K562 (cell line): ENCODE measurements at regions not wholly inside any gene's neighbourhood (a gene's known extent, or its start where the extent isn't known, plus 50 kb on each side); places are given as distances from the start of the nearest gene placed in this dataset.

ENCODE experiments used
- ATAC-seq: fragments of 200-7000 bp; cut with Tn5 transposase; 3 replicates; pipeline ENCODE4 v1.9.1; 2020; ENCODE audit warnings: moderate library complexity
- BruUV-seq: library from RNA; stranded (reverse); fragments of 400-500 nt; replicated peaks from 2 replicates; lab custom pipeline; 2021; lab: Mats Ljungman, UMichigan
- CTCF ChIA-PET: fragments of 300-600 bp; formaldehyde crosslinking; extraction: SDS; loops from one replicate; lab custom pipeline; 2021; ENCODE audit warnings: low intra/inter-chr PET ratio; lab: Yijun Ruan, JAX
- POLR2A ChIA-PET: fragments of 300-600, 350-650 bp; sonication (Branson Sonifier 250); formaldehyde crosslinking; extraction: SDS; loops from one replicate; lab custom pipeline; 2021; ENCODE audit warnings: antibody characterized with exemption, inconsistent platforms; lab: Yijun Ruan, JAX
- DNase-seq, 4 experiments: peaks; one replicate each; pipeline versions ENCODE4 v3.0.0 to v3.0.0-alpha.2; 2011 to 2018; ENCODE audit warnings: low spot score in 3 of 4, mixed read lengths in 3 of 4; ENCODE audit errors: extremely low read depth in 1 of 4
- FAIRE-seq: peaks from 2 replicates; lab custom pipeline; 2011; peaks lifted over from hg19 to GRCh38; lab: Jason Lieb, UNC
- H2AFZ ChIP-seq: 2 replicates; pipeline ENCODE4 v1.6.0; 2011; ENCODE audit warnings: low read depth, low read length, control low read depth, inconsistent platforms
- H3K27ac ChIP-seq: fragments of 200-600 bp; 3 replicates; pipeline ENCODE4 v1.8.0; 2011; ENCODE audit warnings: low read depth, mild to moderate bottlenecking, control low read depth, inconsistent platforms, low read length, moderate library complexity, mixed read lengths; ENCODE audit errors: extremely low read depth
- H3K27me3 ChIP-seq, 2 experiments: fragments of 300-600 bp in 1 of 2; 2 replicates in 1 of 2; 3 replicates in 1 of 2; pipeline versions ENCODE4 v1.6.0 to v1.8.0; 2011; ENCODE audit warnings: inconsistent platforms in 2 of 2, low read length in 2 of 2, mild to moderate bottlenecking in 1 of 2, mixed read lengths in 1 of 2, moderate library complexity in 1 of 2; ENCODE audit not compliant: control insufficient read depth in 2 of 2, insufficient read depth in 2 of 2
- H3K36me3 ChIP-seq: fragments of 300-600 bp; 3 replicates; pipeline ENCODE4 v1.8.0; 2011; ENCODE audit warnings: mild to moderate bottlenecking, low read length, inconsistent platforms; ENCODE audit not compliant: control insufficient read depth, insufficient read depth
- H3K4me1 ChIP-seq, 2 experiments: fragments of 200-600 bp in 1 of 2; replicated peaks in 1 of 2; 2 replicates in 1 of 2; 3 replicates in 1 of 2; pipeline versions ENCODE4 v1.5.1 to v1.8.0; 2011; ENCODE audit warnings: inconsistent platforms in 2 of 2, low read length in 2 of 2, mild to moderate bottlenecking in 1 of 2, mixed read lengths in 1 of 2, moderate library complexity in 1 of 2; ENCODE audit not compliant: control insufficient read depth in 2 of 2, insufficient read depth in 2 of 2
- H3K4me2 ChIP-seq: 2 replicates; pipeline ENCODE4 v1.6.1; 2011; ENCODE audit warnings: low read length, control low read depth, inconsistent platforms, mixed read lengths; ENCODE audit not compliant: insufficient read depth
- H3K4me3 ChIP-seq: fragments of 200-600 bp; sonication (generic), shearing (Covaris generic); 2 replicates; pipeline ENCODE4 v1.5.1; 2016; ENCODE audit warnings: control low read depth, inconsistent platforms
- H3K79me2 ChIP-seq: fragments of 200-600 bp; 3 replicates; pipeline ENCODE4 v1.8.0; 2011; ENCODE audit warnings: low read length, inconsistent platforms; ENCODE audit not compliant: control insufficient read depth, insufficient read depth
- H3K9ac ChIP-seq, 2 experiments: 2 replicates each; pipeline versions ENCODE4 v1.6.0 to v1.6.1; 2011; ENCODE audit warnings: low read depth in 2 of 2, low read length in 2 of 2, control low read depth in 1 of 2, inconsistent platforms in 1 of 2, mild to moderate bottlenecking in 1 of 2, mixed read lengths in 1 of 2; ENCODE audit not compliant: insufficient read depth in 1 of 2
- H3K9me1 ChIP-seq: one replicate; pipeline ENCODE4 v1.6.0; 2011; ENCODE audit warnings: inconsistent platforms, mild to moderate bottlenecking, low read length, moderate library complexity; ENCODE audit not compliant: control insufficient read depth, insufficient read depth
- H3K9me3 ChIP-seq: replicated peaks from 2 replicates; pipeline ENCODE4 v1.5.1; 2011; ENCODE audit warnings: low read depth, low read length, inconsistent platforms; ENCODE audit not compliant: control insufficient read depth, insufficient read depth
- H4K20me1 ChIP-seq: replicated peaks from 2 replicates; pipeline ENCODE4 v1.6.1; 2011; ENCODE audit warnings: low read length, inconsistent platforms, mixed read lengths; ENCODE audit not compliant: control insufficient read depth, insufficient read depth
- TCFL5 ChIP-seq: fragments of 250-450 bp; sonication (Bioruptor Pico); conservative IDR thresholded peaks from 2 replicates; pipeline ENCODE4 v1.6.1; 2021; ENCODE audit warnings: mild to moderate bottlenecking, moderate library complexity, matching md5 sums
- WGBS: fragments of 100-300 bp; shearing (Covaris generic); methylation state at CpG from one replicate; pipeline ENCODE4 v1.1.6; 2016; ENCODE audit warnings: low coverage, mixed read lengths; ENCODE audit not compliant: insufficient coverage; ENCODE audit errors: missing lambda C conversion rate; 5-methylcytosine and 5-hydroxymethylcytosine counted together
- in situ Hi-C: fragments of 300-500 bp; cut with MboI; formaldehyde crosslinking; loops from 4 replicates; pipeline ENCODE4 v1.15.0; 2018; ENCODE audit warnings: inconsistent platforms, mixed read lengths
- intact Hi-C: fragments of 100-400 bp; cut with micrococcal nuclease; formaldehyde crosslinking; loops from 2 replicates; pipeline ENCODE4 v1.14.2; 2022
- TF ChIP-seq, protein P1 (sequence below), 2 experiments: fragments of 450-650 bp; formaldehyde crosslinking in 1 of 2; IDR thresholded peaks; 2 replicates each; pipeline versions ENCODE4 v1.4.0 to v1.6.1; 2014 to 2020; ENCODE audit warnings: mild to moderate bottlenecking in 2 of 2, borderline replicate concordance in 1 of 2, low read depth in 1 of 2

DNA sequence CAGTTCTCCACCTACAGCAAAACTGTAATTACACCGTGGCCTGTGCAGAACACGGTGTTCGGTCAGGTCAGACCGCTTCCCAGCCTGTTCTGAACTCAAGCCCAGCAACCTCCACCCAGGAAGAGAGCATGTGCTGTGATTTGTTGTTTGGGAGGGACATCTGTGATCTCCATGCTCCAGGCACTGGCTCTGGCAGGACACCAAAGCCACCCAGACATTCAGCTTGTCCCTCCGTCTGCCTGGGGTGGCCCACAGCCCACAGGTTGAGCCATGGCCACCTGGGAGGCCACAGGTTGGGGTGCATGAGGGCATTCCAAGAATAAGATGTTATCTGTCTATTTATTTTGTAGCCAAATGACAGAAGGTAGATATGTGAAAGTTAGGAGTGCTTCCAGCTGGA is 1091.1 kb downstream of the VRK1 start (continued):
- TF ChIP-seq, protein P1, sequence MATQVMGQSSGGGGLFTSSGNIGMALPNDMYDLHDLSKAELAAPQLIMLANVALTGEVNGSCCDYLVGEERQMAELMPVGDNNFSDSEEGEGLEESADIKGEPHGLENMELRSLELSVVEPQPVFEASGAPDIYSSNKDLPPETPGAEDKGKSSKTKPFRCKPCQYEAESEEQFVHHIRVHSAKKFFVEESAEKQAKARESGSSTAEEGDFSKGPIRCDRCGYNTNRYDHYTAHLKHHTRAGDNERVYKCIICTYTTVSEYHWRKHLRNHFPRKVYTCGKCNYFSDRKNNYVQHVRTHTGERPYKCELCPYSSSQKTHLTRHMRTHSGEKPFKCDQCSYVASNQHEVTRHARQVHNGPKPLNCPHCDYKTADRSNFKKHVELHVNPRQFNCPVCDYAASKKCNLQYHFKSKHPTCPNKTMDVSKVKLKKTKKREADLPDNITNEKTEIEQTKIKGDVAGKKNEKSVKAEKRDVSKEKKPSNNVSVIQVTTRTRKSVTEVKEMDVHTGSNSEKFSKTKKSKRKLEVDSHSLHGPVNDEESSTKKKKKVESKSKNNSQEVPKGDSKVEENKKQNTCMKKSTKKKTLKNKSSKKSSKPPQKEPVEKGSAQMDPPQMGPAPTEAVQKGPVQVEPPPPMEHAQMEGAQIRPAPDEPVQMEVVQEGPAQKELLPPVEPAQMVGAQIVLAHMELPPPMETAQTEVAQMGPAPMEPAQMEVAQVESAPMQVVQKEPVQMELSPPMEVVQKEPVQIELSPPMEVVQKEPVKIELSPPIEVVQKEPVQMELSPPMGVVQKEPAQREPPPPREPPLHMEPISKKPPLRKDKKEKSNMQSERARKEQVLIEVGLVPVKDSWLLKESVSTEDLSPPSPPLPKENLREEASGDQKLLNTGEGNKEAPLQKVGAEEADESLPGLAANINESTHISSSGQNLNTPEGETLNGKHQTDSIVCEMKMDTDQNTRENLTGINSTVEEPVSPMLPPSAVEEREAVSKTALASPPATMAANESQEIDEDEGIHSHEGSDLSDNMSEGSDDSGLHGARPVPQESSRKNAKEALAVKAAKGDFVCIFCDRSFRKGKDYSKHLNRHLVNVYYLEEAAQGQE (IDR thresholded peaks at IDR 0.05; ENCODE audit: borderline replicate concordance): no peak
- TF ChIP-seq, protein P1 (CRISPR knock-in tag; IDR thresholded peaks at IDR 0.05; ENCODE audit: low read depth): no peak

DNA sequence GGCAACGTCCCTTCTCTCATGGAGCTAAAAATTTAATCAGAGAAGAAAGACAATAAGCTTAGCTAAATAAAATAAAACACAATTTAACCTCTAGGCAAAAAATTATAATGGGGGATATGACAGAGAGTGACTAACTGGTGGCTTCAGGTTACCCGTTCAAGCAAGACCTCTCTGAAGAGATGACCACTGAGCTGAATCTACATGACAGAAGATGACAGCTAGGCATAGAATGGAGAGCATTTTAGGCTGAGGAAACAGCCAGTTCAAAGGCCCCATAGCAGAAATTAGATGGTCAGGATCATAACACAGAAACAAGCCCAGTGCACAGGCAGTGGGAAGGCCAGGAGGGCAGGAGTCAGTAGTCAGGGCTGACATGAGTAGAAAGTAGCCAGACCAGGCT is 1094.3 kb downstream of the VRK1 start:
- no TSS peak for BruUV-seq
- no peaks in the 10 kb centered on the region for H3K4me1 ChIP-seq
- no peaks in the 10 kb centered on the region for H3K36me3 ChIP-seq
- H2AFZ ChIP-seq: no peak overlapping the region
- no peak overlapping the region for H3K9ac ChIP-seq
- ChIA-PET POLR2A (no interaction called here), CTCF (no interaction called here)
- no peaks in the 10 kb centered on the region for H4K20me1 ChIP-seq
- in situ Hi-C loops: no loop called here
- ATAC-seq: no peak
- no peaks in the 10 kb centered on the region for H3K79me2 ChIP-seq
- no peak overlapping the region for H3K4me3 ChIP-seq
- H3K27ac ChIP-seq: no peak overlapping the region
- no peak for TF ChIP-seq TCFL5 (CRISPR knock-in tag)
- no peaks in the 10 kb centered on the region for H3K9me1 ChIP-seq
- no peak for FAIRE-seq
- no peak for DNase-seq
- H3K27me3 ChIP-seq: no peaks in the 10 kb centered on the region
- H3K4me2 ChIP-seq: no peak overlapping the region
- WGBS: 6% methylated on average over 2 of the region's 2 CpGs
- intact Hi-C loops: no loop called here
- H3K9me3 ChIP-seq: no peaks in the 10 kb centered on the region
